Panc1 (cell line): ENCODE measurements at regions not wholly inside any gene's neighbourhood (a gene's known extent, or its start where the extent isn't known, plus 50 kb on each side); places are given as distances from the start of the nearest gene placed in this dataset.

Source experiments
- ATAC-seq: fragments of 200-7000 bp; cut with Tn5 transposase; 2 replicates; pipeline ENCODE4 v1.9.1; 2020; ENCODE audit warnings: mild to moderate bottlenecking, moderate library complexity
- BruUV-seq: library from RNA; stranded (reverse); fragments of 400-500 nt; replicated peaks from 2 replicates; lab custom pipeline; 2021; lab: Mats Ljungman, UMichigan
- CTCF ChIA-PET: fragments of 300-600 bp; sonication (Branson Sonifier 250); formaldehyde crosslinking; loops from one replicate; lab custom pipeline; 2022; ENCODE audit warnings: antibody characterized with exemption; lab: Charles Lee
- POLR2A ChIA-PET: fragments of 300-600 bp; sonication (Branson Sonifier 250); formaldehyde crosslinking; loops from one replicate; lab custom pipeline; 2022; ENCODE audit warnings: antibody characterized with exemption; lab: Charles Lee
- DNase-seq: peaks from one replicate; pipeline ENCODE4 v3.0.0-alpha.2; 2010; ENCODE audit warnings: low read depth, low spot score
- H3K27ac ChIP-seq: 2 replicates; pipeline ENCODE4 v1.5.1; 2011; ENCODE audit warnings: mild to moderate bottlenecking, low read length, inconsistent platforms
- H3K27me3 ChIP-seq: fragments of 200-500 bp; sonication (Bioruptor generic); 2 replicates; pipeline ENCODE4 v1.6.0; 2014; ENCODE audit warnings: low read length, inconsistent platforms; ENCODE audit not compliant: control insufficient read depth, insufficient read depth
- H3K36me3 ChIP-seq: fragments of 200-500 bp; sonication (Bioruptor generic); 2 replicates; pipeline ENCODE4 v1.5.1; 2014; ENCODE audit warnings: inconsistent platforms, mild to moderate bottlenecking, low read length, moderate library complexity; ENCODE audit not compliant: control insufficient read depth, insufficient read depth
- H3K4me1 ChIP-seq: 2 replicates; pipeline ENCODE4 v1.5.1; 2011; ENCODE audit warnings: inconsistent platforms, mild to moderate bottlenecking, low read length, moderate library complexity; ENCODE audit not compliant: control insufficient read depth, insufficient read depth
- H3K4me3 ChIP-seq, 2 experiments: 2 replicates each; pipeline ENCODE4 v1.5.1; 2011 to 2012; ENCODE audit warnings: low read depth in 2 of 2, low read length in 2 of 2, mild to moderate bottlenecking in 2 of 2, inconsistent platforms in 1 of 2, moderate library complexity in 1 of 2
- H3K9me3 ChIP-seq: fragments of 200-500 bp; sonication (Bioruptor generic); 2 replicates; pipeline ENCODE4 v1.5.1; 2014; ENCODE audit warnings: low read depth, mild to moderate bottlenecking, inconsistent platforms, low read length, moderate library complexity; ENCODE audit not compliant: control insufficient read depth, insufficient read depth
- CTCF ChIP-seq: fragments of 450-650 bp; IDR thresholded peaks from 2 replicates; pipeline ENCODE4 v1.5.1; 2017; ENCODE audit warnings: mild to moderate bottlenecking
- POLR2AphosphoS5 ChIP-seq: IDR thresholded peaks from 2 replicates; pipeline ENCODE4 v1.6.1; 2012; ENCODE audit warnings: mild to moderate bottlenecking, low read depth, low read length, moderate library complexity
- REST ChIP-seq, 2 experiments: IDR thresholded peaks; 2 replicates each; pipeline ENCODE4 v1.6.1; 2011 to 2012; ENCODE audit warnings: low read depth in 2 of 2, control low read depth in 1 of 2, low read length in 1 of 2, mild to moderate bottlenecking in 1 of 2, moderate library complexity in 1 of 2; ENCODE audit not compliant: insufficient read depth in 1 of 2
- SIN3A ChIP-seq: IDR thresholded peaks from 2 replicates; pipeline ENCODE4 v1.6.1; 2012; ENCODE audit warnings: low read depth, mild to moderate bottlenecking, low read length, moderate library complexity, borderline replicate concordance; ENCODE audit not compliant: insufficient read depth
- TCF7L2 ChIP-seq: IDR thresholded peaks from 2 replicates; pipeline ENCODE4 v1.6.1; 2011; ENCODE audit warnings: mild to moderate bottlenecking, low read depth, low read length, inconsistent platforms
- in situ Hi-C: cut with HindIII; loops from 2 replicates; pipeline ENCODE4 v1.10.0; 2016; ENCODE audit warnings: low sequenced_read_pairs, low pct_unique_long_range_greater_than_20kb
- intact Hi-C: fragments of 100-400 bp; cut with micrococcal nuclease; formaldehyde crosslinking; loops from one replicate; pipeline ENCODE4 v1.10.0; 2022; ENCODE audit not compliant: unreplicated experiment

GRCh38 chr6:40695750-40696415 lies 108.7 kb upstream of the LRFN2 start:
- no peaks in the 10 kb centered on the region; the same call in 1 of the 2 replicates for H3K27me3 ChIP-seq
- intact Hi-C loops, result no loop called here
- H3K27ac ChIP-seq, result no peak overlapping the region
- CTCF ChIA-PET, result no interaction called here
- H3K4me3 ChIP-seq, result no peak overlapping the region
- in situ Hi-C loops, result no loop called here
- H3K4me1 ChIP-seq, result no peaks in the 10 kb centered on the region
- BruUV-seq, result no TSS peak
- no peak for ATAC-seq
- no peak for DNase-seq
- POLR2A ChIA-PET, result no interaction called here
- H3K9me3 ChIP-seq, result no peaks in the 10 kb centered on the region
- TF ChIP-seq SIN3A (no peak), CTCF (no peak), POLR2AphosphoS5 (no peak), REST (IDR thresholded peaks at IDR 0.05; ENCODE audit: insufficient read depth in 1 of 2, low read depth in 2 of 2, low read length in 1 of 2) (no peak), TCF7L2 (no peak)
- no peaks in the 10 kb centered on the region for H3K36me3 ChIP-seq

DNA sequence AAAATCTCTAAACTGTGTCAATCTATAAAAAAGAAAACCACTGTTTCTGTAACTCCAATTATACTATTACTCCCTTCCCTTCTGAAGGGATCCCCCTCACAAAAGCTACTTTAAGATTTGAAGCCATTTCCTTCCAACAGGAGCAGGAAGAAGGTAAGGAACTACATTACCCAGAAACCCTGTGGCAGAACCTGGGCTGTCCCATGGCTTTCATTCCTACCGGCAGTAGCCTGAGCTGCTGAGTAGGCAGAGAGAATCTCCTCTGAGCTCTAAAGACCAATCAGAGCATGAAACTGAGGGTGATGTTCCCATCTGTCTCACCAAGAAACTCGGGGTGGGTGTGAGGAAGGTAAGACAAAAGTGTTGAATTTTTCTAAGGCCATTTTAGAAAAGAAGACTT lies 108.0 kb upstream of the LRFN2 start:
- ChIA-PET POLR2A (no interaction called here), CTCF (no interaction called here)
- no peaks in the 10 kb centered on the region for H3K4me1 ChIP-seq
- H3K36me3 ChIP-seq, result no peaks in the 10 kb centered on the region
- no TSS peak for BruUV-seq
- H3K27me3 ChIP-seq, result no peaks in the 10 kb centered on the region
- H3K4me3 ChIP-seq, result no peak overlapping the region
- intact Hi-C loops (no loop called here), in situ Hi-C loops (no loop called here)
- TF ChIP-seq CTCF (no peak), REST (IDR thresholded peaks at IDR 0.05; ENCODE audit: insufficient read depth in 1 of 2, low read depth in 2 of 2, low read length in 1 of 2) (no peak), TCF7L2 (no peak)
- DNase-seq (no peak), ATAC-seq (peak; percentile 82)
- H3K27ac ChIP-seq, result no peak overlapping the region
- no peaks in the 10 kb centered on the region for H3K9me3 ChIP-seq
